ENCODE measurements at regions not wholly inside any gene's neighbourhood (a gene's known extent, or its start where the extent isn't known, plus 50 kb on each side); places are given as distances from the start of the nearest gene placed in this dataset.

GRCh38 chr6:18532139-18532538 lies 145.0 kb downstream of the RNF144B start:
- TF ChIP-seq CTCF (IDR thresholded peaks at IDR 0.05) (no peak), EP300 (IDR thresholded peaks at IDR 0.05) (no peak)

All from sigmoid colon (tissue), 4 donors.